ENCODE measurements at regions not wholly inside any gene's neighbourhood (a gene's known extent, or its start where the extent isn't known, plus 50 kb on each side); places are given as distances from the start of the nearest gene placed in this dataset.

GRCh38 chr10:44023517-44023916, 361.4 kb downstream of the CXCL12 start:
- Histone ChIP-seq H3K9me3 (ENCODE audit: control insufficient read depth, insufficient read depth, low read length) (peaks cover 7% of the 10 kb centered on the region), H3K27ac (ENCODE audit: low read depth, low read length) (no peak overlapping the region), H3K4me3 (ENCODE audit: low read depth, low read length) (no peak overlapping the region), H3K27me3 (ENCODE audit: control insufficient read depth, insufficient read depth, low read length) (no peaks in the 10 kb centered on the region)
- ChIA-PET CTCF (no interaction called here), POLR2A (no interaction called here)
- no peak for TF ChIP-seq CTCF (IDR thresholded peaks at IDR 0.05; ENCODE audit: low read depth, low read length)
- no peak for DNase-seq (ENCODE audit: low read depth, low spot score)

- CTCF ChIA-PET = no interaction called here
- H3K27ac ChIP-seq (ENCODE audit: low read depth, low read length) = no peak overlapping the region
- H3K9me3 ChIP-seq (ENCODE audit: control insufficient read depth, insufficient read depth, low read length) = peaks cover 7% of the 10 kb centered on the region
- H3K27me3 ChIP-seq (ENCODE audit: control insufficient read depth, insufficient read depth, low read length) = no peaks in the 10 kb centered on the region
- POLR2A ChIA-PET = no interaction called here
- no peak for DNase-seq (ENCODE audit: low read depth, low spot score)
- TF ChIP-seq CTCF (IDR thresholded peaks at IDR 0.05; ENCODE audit: low read depth, low read length) = no peak
- H3K4me3 ChIP-seq (ENCODE audit: low read depth, low read length) = no peak overlapping the region
Observed at GRCh38 chr10:44022203-44022602, 362.7 kb downstream of the CXCL12 start.

- TF ChIP-seq CTCF (IDR thresholded peaks at IDR 0.05; ENCODE audit: low read depth, low read length) = no peak
- POLR2A ChIA-PET = interaction anchor here (0.5 kb wide), 1 partner anchor 10 kb away, joined by 4 read pairs; no protein-coding TSS in a partner anchor
- no peaks in the 10 kb centered on the region for H3K27me3 ChIP-seq (ENCODE audit: control insufficient read depth, insufficient read depth, low read length)
- H3K27ac ChIP-seq (ENCODE audit: low read depth, low read length) = no peak overlapping the region
- no peak for DNase-seq (ENCODE audit: low read depth, low spot score)
- no peak overlapping the region for H3K4me3 ChIP-seq (ENCODE audit: low read depth, low read length)
- CTCF ChIA-PET = interaction anchor here (1.0 kb wide), 1 partner anchor 331 kb away, joined by 6 read pairs; no protein-coding TSS in a partner anchor
- H3K9me3 ChIP-seq (ENCODE audit: control insufficient read depth, insufficient read depth, low read length) = peaks cover 7% of the 10 kb centered on the region
Observed at GRCh38 chr10:44020322-44021111, 364.4 kb downstream of the CXCL12 start.

- Histone ChIP-seq H3K27ac (ENCODE audit: low read depth, low read length) (no peak overlapping the region), H3K4me3 (ENCODE audit: low read depth, low read length) (no peak overlapping the region), H3K27me3 (ENCODE audit: control insufficient read depth, insufficient read depth, low read length) (peaks cover 7% of the 10 kb centered on the region), H3K9me3 (ENCODE audit: control insufficient read depth, insufficient read depth, low read length) (no peaks in the 10 kb centered on the region; the same call in none of the 2 replicates)
- no peak for TF ChIP-seq CTCF (IDR thresholded peaks at IDR 0.05; ENCODE audit: low read depth, low read length)
- ChIA-PET CTCF (interaction anchor here (1.0 to 1.1 kb wide), 2 partner anchors 294 to 328 kb away, joined by 3 to 4 read pairs; no protein-coding TSS in a partner anchor), POLR2A (no interaction called here)
- no peak for DNase-seq (ENCODE audit: low read depth, low spot score)
Observed at GRCh38 chr10:44017483-44018145, 367.3 kb downstream of the CXCL12 start.
